Stomach (tissue), 8 donors: ENCODE measurements at regions not wholly inside any gene's neighbourhood (a gene's known extent, or its start where the extent isn't known, plus 50 kb on each side); places are given as distances from the start of the nearest gene placed in this dataset.

Source experiments
- DNase-seq, 2 donors: peaks; one replicate each; pipeline versions ENCODE4 v3.0.0 to v3.0.0-alpha.2; 2013 to 2019
- H3K27ac ChIP-seq, 5 donors: fragments of 200-600 bp in 4 of 5; sonication (generic) in 4 of 5; one replicate each; pipeline ENCODE4 v1.5.1; 2013 to 2019; ENCODE audit warnings: mild to moderate bottlenecking in 1 of 5, moderate library complexity in 1 of 5
- H3K27me3 ChIP-seq, 3 donors: fragments of 200-600 bp; sonication (generic); one replicate each; pipeline ENCODE4 v1.5.1; 2017 to 2019; ENCODE audit warnings: mixed run types in 1 of 3
- H3K36me3 ChIP-seq, 4 donors: fragments of 200-600 bp; sonication (generic); 1 replicate in 3 of 4; 2 replicates in 1 of 4; pipeline ENCODE4 v1.5.1; 2016 to 2019
- H3K4me1 ChIP-seq, 4 donors: fragments of 200-600 bp; sonication (generic); one replicate each; pipeline ENCODE4 v1.5.1; 2016 to 2019
- H3K4me3 ChIP-seq, 4 donors: fragments of 200-600 bp; sonication (generic) in 3 of 4; one replicate each; pipeline ENCODE4 v1.5.1; 2016 to 2019; ENCODE audit warnings: mild to moderate bottlenecking in 1 of 4
- H3K9me3 ChIP-seq, 4 donors: fragments of 200-600 bp; sonication (generic); one replicate each; pipeline ENCODE4 v1.5.1; 2016 to 2019
- EP300 ChIP-seq: sonication (generic); formaldehyde crosslinking; IDR thresholded peaks from one replicate; pipeline ENCODE4 v1.6.1; 2017; ENCODE audit warnings: antibody characterized with exemption
- POLR2A ChIP-seq, 4 donors: fragments of 450-650 bp; IDR thresholded peaks; one replicate each; pipeline ENCODE4 v1.6.1; 2016; ENCODE audit warnings: antibody characterized with exemption in 4 of 4, control low read depth in 2 of 4, mild to moderate bottlenecking in 1 of 4, moderate library complexity in 1 of 4
- POLR2AphosphoS5 ChIP-seq, 3 donors: sonication (generic); formaldehyde crosslinking; IDR thresholded peaks; one replicate each; pipeline ENCODE4 v1.6.1; 2016; ENCODE audit warnings: antibody characterized with exemption in 3 of 3
- WGBS, 5 donors: extraction: QIAGEN DNeasy Blood & Tissue Kit in 3 of 5; methylation state at CpG; one replicate each; pipeline versions ENCODE4 v1.1.5 to v1.1.7; 2013 to 2018; 5-methylcytosine and 5-hydroxymethylcytosine counted together
- intact Hi-C: fragments of 100-400 bp; cut with DNase I; formaldehyde crosslinking; loops from one replicate; pipeline ENCODE4 v1.15.1; 2023; ENCODE audit warnings: low total_unique reads
- TF ChIP-seq, protein P1 (sequence below), 7 experiments: fragments of 450-650 bp in 4 of 7; fragments of 200-600 bp in 3 of 7; sonication (generic) in 3 of 7; IDR thresholded peaks; one replicate each; pipeline ENCODE4 v1.5.1; 2016 to 2019; ENCODE audit warnings: antibody characterized with exemption in 7 of 7, control low read depth in 2 of 7, mild to moderate bottlenecking in 1 of 7
- donor health status: healthy with polysubstance abuse.
- donor health status: Bipolar disorder and iron deficiency.
- donor health status: healthy.

GRCh38 chr3:27590437-27591298 lies 106.5 kb upstream of the SLC4A7 start:
- H3K9me3 ChIP-seq, result no peaks in the 10 kb centered on the region
- no peak overlapping the region for H3K4me3 ChIP-seq
- intact Hi-C loops, result no loop called here
- TF ChIP-seq, protein P1, sequence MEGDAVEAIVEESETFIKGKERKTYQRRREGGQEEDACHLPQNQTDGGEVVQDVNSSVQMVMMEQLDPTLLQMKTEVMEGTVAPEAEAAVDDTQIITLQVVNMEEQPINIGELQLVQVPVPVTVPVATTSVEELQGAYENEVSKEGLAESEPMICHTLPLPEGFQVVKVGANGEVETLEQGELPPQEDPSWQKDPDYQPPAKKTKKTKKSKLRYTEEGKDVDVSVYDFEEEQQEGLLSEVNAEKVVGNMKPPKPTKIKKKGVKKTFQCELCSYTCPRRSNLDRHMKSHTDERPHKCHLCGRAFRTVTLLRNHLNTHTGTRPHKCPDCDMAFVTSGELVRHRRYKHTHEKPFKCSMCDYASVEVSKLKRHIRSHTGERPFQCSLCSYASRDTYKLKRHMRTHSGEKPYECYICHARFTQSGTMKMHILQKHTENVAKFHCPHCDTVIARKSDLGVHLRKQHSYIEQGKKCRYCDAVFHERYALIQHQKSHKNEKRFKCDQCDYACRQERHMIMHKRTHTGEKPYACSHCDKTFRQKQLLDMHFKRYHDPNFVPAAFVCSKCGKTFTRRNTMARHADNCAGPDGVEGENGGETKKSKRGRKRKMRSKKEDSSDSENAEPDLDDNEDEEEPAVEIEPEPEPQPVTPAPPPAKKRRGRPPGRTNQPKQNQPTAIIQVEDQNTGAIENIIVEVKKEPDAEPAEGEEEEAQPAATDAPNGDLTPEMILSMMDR (IDR thresholded peaks at IDR 0.05), result no peak
- TF ChIP-seq POLR2AphosphoS5 (IDR thresholded peaks at IDR 0.05), result no peak
- H3K27ac ChIP-seq, result peak overlapping the region in 4 of 5 donors; percentile 55 to 69 (median 60)
- H3K36me3 ChIP-seq, result no peaks in the 10 kb centered on the region
- peak in 1 of 2 donors; percentile 49 for DNase-seq
- peaks cover 0 to 38% (median 18%) of the 10 kb centered on the region in 4 donors for H3K4me1 ChIP-seq
- 31 to 43% (median 38%) methylated on average over 5 of the region's 5 CpGs for WGBS, 5 donors
- no peaks in the 10 kb centered on the region for H3K27me3 ChIP-seq

- peaks cover 0 to 38% (median 18%) of the 10 kb centered on the region in 4 donors for H3K4me1 ChIP-seq
- WGBS, 5 donors, result 89 to 97% (median 95%) methylated on average over 1 of the region's 1 CpG
- intact Hi-C loops, result no loop called here
- no peaks in the 10 kb centered on the region for H3K27me3 ChIP-seq
- H3K36me3 ChIP-seq, result no peaks in the 10 kb centered on the region
- no peak for DNase-seq
- peak overlapping the region in 2 of 5 donors; percentile 64 to 69 for H3K27ac ChIP-seq
- TF ChIP-seq POLR2A (IDR thresholded peaks at IDR 0.05), result no peak
- TF ChIP-seq, protein P1 (IDR thresholded peaks at IDR 0.05), result no peak
- no peak for TF ChIP-seq POLR2AphosphoS5 (IDR thresholded peaks at IDR 0.05)
- no peak for TF ChIP-seq EP300
- no peaks in the 10 kb centered on the region for H3K9me3 ChIP-seq
- no peak overlapping the region for H3K4me3 ChIP-seq
These were observed 105.6 kb upstream of the SLC4A7 start for GRCh38 chr3:27589795-27590194.

- Histone ChIP-seq H3K27me3 (no peaks in the 10 kb centered on the region), H3K4me1 (peaks cover 0 to 11% (median 4%) of the 10 kb centered on the region in 4 donors), H3K4me3 (no peak overlapping the region), H3K27ac (no peak overlapping the region), H3K36me3 (no peaks in the 10 kb centered on the region), H3K9me3 (no peaks in the 10 kb centered on the region)
- no peak for TF ChIP-seq POLR2A (IDR thresholded peaks at IDR 0.05)
- TF ChIP-seq POLR2AphosphoS5 (IDR thresholded peaks at IDR 0.05), result no peak
- TF ChIP-seq, protein P1 (IDR thresholded peaks at IDR 0.05), result no peak
- no peak for TF ChIP-seq EP300
- DNase-seq, result no peak
- 54 to 71% (median 66%) methylated on average over 3 of the region's 3 CpGs for WGBS, 5 donors
- intact Hi-C loops, result no loop called here
These were observed 101.2 kb upstream of the SLC4A7 start for GRCh38 chr3:27585429-27585828.

DNA sequence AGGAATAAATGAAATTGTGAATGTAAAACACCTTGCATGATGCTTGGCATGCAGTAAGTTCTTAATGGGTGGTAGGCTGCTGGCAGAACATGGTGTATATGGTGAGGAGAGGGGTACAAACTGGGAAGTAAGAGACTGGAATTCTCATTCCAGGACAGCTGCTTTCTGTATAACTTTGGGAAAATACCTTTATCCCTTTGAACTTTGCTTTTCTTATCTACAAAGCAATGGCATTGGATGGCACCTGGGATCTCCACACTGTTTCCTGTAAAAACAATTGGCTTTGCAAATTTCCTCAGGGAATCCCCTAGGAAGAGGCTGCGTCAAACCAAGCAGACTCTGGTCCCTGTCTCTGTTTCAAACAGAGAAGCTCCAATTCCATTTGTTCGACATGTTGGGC lies 100.7 kb upstream of the SLC4A7 start:
- DNase-seq, result no peak
- intact Hi-C loops, result no loop called here
- peaks cover 0 to 6% (median 1%) of the 10 kb centered on the region in 4 donors for H3K4me1 ChIP-seq
- H3K36me3 ChIP-seq, result no peaks in the 10 kb centered on the region
- no peaks in the 10 kb centered on the region for H3K27me3 ChIP-seq
- WGBS, 5 donors, result 50 to 87% (median 61%) methylated on average over 2 of the region's 2 CpGs
- TF ChIP-seq POLR2AphosphoS5 (IDR thresholded peaks at IDR 0.05), result no peak
- no peak for TF ChIP-seq EP300
- no peak for TF ChIP-seq POLR2A (IDR thresholded peaks at IDR 0.05)
- TF ChIP-seq, protein P1 (IDR thresholded peaks at IDR 0.05), result no peak
- no peak overlapping the region for H3K4me3 ChIP-seq
- H3K27ac ChIP-seq, result no peak overlapping the region
- no peaks in the 10 kb centered on the region for H3K9me3 ChIP-seq
